GM19455 (cell line): ENCODE measurements at regions not wholly inside any gene's neighbourhood (a gene's known extent, or its start where the extent isn't known, plus 50 kb on each side); places are given as distances from the start of the nearest gene placed in this dataset.
"Not testable (repeated sequence)": the region's sequence is repeated elsewhere in the genome, so short reads cannot be mapped to it uniquely, and the experiment has no call there.

Source experiments
- ATAC-seq: cut with Tn5 transposase; IDR thresholded peaks from one replicate; pipeline ENCODE4 v1.9.1; 2021; ENCODE audit not compliant: unreplicated experiment

DNA sequence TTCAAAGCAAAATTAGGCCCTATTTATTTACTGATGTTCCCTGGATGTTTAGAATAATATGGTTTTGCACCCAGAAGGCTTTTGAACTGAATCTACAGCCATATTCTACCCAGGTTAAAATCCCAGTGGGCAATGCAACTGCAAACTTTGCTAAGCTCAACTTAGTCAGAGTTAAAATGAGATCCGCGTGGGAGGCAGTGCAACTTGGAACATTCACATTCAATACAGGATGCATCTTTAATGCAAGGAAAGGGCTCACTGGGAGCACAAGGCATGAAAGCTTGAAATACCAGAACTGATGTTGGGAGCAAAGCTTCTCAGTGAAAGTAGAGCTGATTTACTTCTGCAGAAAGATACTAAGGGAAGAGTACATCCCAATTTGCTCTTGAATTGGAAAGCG lies 281.2 kb upstream of the DEFB112 start:
- no peak for ATAC-seq

- no peak for ATAC-seq
Measured at GRCh38 chr6:50333696-50334095, 284.0 kb upstream of the DEFB112 start.

- ATAC-seq: no peak
Measured at GRCh38 chr6:50337532-50338122, 287.9 kb upstream of the DEFB112 start.

- no peak for ATAC-seq
Measured at GRCh38 chr6:50353603-50354002, 303.9 kb upstream of the DEFB112 start.

DNA sequence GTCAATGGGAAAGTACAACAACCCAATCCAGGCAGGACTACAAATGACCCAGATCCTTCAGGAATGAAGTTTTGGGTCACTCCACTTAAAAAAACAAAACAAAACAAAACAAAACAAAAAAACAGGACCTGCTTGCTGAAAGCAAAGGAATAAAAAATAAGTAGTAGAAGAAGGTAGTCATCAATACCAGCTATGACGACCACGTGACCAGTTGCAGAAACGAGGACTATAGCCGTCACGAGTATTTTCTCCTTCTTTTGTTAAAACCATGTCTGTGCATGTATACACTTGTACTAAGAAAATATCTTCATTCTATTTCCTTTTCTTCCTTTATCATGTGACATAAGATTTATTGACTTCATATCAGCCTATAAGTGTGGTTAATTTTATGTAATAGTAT lies 308.4 kb upstream of the DEFB112 start:
- no peak for ATAC-seq

DNA sequence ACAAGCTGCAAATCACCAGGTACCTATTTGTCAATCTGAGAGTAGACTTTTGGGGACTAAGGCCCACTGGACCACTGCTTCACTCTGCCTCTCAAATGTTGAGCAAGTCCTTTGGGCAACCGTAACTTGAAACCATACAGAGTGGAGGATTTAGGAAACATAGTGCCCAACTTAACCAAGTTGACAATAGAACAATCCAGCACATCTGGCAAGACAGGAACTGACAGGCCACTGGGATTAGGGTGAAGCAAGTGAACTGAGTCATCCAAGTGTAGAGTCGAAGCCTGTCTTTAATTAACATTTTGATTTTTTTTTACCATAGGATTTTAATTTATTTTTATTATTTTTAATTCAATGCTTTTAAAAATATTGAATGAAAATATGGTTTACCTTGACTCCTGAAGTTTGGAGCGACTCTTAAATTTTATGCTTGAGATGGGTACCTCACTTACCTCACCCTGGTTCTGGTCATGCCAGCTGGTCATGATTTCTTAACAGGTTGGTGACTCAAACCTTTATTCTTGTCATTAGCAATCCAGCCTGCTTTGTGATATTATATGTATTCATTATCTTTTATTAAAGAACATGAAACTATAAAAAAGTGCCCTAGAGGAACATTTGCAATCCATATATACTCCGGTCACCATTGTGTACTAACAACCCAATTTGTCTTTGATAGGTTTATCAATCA lies 312.1 kb upstream of the DEFB112 start:
- ATAC-seq: no peak

DNA sequence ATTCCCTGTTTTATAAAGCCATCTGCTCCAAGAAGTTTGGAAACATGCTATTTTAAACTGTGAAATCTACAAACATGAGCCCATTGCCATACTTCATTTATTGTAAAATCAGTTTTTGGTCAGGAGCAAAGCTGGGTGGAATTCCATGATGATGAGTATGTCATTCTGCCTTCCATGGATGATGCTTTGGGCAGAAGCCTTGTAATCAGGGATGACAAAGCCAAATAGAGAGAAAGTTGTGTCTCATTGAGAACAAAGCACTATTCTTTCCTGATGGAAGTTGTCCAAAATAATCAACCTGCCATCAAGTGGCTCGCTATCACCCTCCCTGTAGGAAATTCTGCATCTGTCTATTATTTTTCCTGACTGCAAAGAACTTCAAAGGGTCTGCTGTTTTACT lies 313.0 kb upstream of the DEFB112 start:
- ATAC-seq: no peak

- no peak for ATAC-seq
Measured at GRCh38 chr6:50369996-50370395, 320.3 kb upstream of the DEFB112 start.

DNA sequence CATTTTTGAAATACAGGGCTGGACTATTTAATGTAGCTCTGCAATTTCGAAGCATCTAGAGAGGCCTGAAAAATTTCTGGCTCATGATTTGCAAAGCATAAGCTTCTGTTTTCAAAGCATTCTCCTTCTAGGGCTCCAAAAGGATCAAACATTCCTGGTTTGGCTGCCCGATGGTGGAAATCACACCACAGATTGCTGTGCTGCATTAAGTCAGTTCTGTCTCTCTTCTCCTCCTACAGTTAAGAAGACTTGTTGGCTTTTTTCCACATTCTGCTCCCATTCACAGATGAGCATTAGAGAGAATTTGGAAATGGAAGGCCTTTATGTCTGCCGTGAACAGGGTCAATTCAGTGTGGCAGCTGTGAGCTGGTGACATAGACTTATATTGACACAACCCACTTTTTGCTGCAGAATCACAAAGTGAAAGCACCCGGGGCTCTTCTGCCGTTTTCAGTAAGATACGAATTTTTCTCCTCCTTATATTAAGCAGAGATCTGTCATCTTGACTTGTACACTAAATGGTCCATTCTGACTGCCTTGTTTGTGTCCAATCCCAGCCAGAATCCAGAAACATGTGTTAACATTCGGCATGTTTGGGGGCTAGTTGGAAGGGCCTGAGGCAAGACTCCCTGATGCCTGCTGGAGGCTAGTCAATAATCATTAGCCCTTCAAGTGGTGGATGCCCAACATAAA lies 330.8 kb upstream of the DEFB112 start:
- no peak for ATAC-seq

- ATAC-seq: no peak
Measured at GRCh38 chr6:50381099-50381415, 331.3 kb upstream of the DEFB112 start.

GRCh38 chr6:50390416-50390815 lies 322.9 kb upstream of the TFAP2D start:
- no peak for ATAC-seq

DNA sequence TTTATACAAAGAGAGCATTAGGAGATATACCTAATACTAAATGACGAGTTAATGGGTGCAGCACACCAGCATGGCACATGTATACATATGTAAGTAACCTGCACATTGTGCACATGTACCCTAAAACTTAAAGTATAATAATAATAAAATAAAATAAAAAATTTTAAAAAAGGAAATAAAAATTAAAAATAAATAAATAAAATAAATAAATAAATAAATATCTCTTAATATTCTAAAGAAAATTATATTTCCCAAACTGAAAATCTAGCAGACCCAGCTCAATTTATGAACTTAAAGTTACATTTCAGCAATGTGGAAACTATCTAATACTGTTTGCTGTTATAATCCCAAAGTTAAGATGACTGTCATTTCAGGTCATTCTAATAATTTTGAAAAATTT lies 319.2 kb upstream of the TFAP2D start:
- not testable (repeated sequence) for ATAC-seq

DNA sequence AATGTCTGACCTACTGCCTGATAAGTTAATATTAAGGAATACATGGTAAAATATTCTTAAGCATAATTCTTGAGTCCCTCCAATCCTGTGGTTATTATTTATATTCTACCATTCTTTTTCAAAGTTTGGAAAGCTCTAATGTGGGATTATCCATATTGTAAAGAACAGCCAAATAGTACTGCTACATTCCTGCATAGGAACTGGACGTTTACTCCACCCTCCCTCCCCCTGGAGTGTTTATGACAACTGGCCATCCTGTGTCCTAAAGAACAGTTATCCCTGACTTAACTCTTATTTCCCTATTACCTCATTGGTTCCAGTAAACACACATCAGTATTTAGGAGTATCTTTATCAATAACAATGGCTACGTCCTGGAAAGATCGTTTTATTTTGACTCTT lies 308.7 kb upstream of the TFAP2D start:
- no peak for ATAC-seq

GRCh38 chr6:50410579-50410978 lies 302.7 kb upstream of the TFAP2D start:
- ATAC-seq: no peak

- ATAC-seq: not testable (repeated sequence)
Measured at GRCh38 chr6:50421041-50421440, 292.3 kb upstream of the TFAP2D start.

DNA sequence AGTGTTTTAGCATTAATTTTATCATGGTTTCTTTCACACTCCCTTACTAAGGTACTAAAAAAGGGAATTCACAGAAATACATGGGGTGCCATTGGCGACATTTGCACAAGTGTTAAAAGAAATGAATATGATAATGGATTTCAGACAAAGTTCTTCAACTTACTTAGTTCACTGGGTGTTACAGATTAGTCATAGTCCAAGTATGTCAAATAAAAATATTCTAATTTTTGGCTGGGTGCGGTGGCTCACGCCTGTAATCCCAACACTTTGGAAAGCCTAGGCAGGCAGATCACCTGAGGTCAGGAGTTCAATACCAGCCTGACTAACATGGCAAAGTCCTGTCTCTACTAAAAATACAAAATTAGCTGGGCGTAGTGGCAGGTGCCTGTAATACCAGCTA lies 286.1 kb upstream of the TFAP2D start:
- ATAC-seq: no peak

DNA sequence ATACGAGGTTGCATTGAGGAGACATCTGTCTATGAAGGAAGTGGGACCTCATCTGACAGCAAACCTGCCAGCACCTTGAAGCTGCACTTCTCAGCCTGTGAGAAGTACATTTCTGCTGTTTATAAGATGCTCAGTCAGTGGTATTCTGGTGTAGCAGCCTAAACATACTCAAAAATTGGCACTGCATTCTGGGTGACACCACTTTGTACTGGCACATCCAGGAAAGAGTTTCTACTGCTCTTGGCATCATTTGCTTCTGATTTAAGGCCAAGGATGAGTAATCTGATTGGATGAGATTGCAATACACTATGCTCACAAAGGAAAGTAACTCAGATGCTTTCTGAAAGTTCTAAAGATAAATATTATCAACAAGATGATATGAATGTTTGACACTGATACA lies 275.4 kb upstream of the TFAP2D start:
- ATAC-seq: no peak

DNA sequence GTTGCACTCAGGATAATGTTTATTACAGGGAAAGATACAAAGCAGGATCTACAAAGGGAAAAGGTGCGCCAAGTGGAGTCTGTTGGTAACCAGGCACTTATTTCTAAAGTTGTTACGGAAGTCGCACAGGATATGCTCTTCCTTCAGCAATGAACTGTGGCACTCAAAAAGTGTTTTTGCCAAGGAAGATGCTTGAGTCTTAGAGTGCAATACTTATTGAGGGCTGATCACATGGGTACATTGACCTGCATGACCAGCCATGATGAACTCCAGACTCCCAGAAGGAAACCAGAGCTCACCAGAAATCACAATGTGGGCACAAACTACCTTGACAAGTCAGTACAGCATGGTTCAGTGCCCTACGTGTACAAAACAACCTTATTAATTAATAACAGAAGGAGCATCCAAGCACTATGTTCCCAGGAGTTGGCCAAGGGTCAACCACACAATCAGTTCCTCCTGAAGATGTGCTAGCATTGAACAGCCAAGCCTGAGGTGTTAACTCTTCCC lies 270.7 kb upstream of the TFAP2D start:
- no peak for ATAC-seq

DNA sequence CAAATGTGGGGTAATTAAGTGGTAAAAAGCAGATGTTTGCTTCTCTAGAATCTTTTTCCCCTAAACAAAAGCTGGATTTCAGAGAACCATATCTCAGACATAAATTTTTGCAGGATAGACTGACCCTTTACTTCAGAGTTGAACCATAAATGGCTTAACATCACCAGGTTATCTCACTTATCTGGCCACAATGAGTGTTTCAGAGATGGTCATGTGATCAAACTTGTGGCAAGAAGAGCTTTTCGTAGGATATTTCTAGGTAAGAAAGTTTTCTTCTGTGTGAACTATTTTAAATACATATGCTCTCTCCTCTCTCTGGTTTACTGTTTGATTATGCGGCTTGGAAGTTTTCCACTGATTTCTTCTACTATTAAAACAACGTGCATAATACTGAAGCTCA lies 270.2 kb upstream of the TFAP2D start:
- ATAC-seq: no peak

- ATAC-seq: no peak
Measured at GRCh38 chr6:50449128-50449527, 264.2 kb upstream of the TFAP2D start.

DNA sequence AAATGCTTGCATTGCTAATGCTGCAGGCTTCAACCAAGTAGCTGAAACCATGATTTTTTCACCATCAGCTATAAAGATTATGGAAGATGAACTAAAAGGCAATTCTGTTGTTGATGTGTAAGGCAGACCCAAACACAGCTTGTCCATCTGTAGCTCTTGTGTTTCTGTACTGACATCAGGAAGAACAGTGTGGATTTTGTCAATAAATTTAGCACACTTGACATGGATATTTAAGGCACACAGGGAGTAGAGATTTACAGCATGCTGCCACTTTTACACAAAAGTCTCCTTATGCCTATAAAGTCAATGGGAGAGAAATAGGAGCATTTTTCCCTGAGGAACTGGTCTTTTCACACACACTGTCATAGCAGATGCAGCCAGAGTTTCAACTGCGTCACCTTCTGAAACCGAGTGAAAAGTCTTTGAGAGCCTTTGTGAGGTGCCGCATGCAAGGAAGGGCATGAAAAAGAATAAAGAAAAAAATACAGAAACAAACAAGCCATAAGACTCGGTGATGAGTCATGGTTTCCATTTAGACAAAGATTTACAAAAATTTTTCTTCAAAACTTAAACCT lies 261.4 kb upstream of the TFAP2D start:
- ATAC-seq: no peak

DNA sequence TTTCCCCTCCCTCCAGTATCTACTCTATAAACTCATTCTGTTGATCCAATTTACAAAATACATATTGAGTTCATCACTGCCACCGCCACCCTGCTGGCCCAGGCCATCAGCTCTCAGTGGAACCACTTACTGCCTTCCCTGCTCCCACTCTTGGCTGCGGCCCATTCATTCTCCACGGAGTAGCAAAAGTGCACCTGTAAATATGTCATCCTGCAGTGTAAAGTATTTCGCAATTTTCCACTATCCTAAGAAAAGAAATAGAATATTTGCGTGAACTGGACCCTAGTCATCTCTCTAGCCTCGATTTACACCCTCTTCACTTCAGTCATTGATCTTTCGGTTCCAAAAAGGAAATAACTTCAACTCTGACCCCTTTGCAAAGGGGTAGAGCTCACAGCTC lies 258.3 kb upstream of the TFAP2D start:
- no peak for ATAC-seq
